Inflammatory macrophage treated with lipopolysaccharide for 1 hour (primary cell): ENCODE measurements at regions not wholly inside any gene's neighbourhood (a gene's known extent, or its start where the extent isn't known, plus 50 kb on each side); places are given as distances from the start of the nearest gene placed in this dataset.
"Not testable (repeated sequence)": the region's sequence is repeated elsewhere in the genome, so short reads cannot be mapped to it uniquely, and the experiment has no call there.

Experiments used
- DNase-seq, 2 donors: peaks; one replicate each; pipeline ENCODE4 v3.0.0-alpha.2; 2020 to 2022

- not testable (repeated sequence) for DNase-seq
Observed at GRCh38 chr14:34381304-34381703, 80.7 kb downstream of the SPTSSA start.

GRCh38 chr14:34380471-34380845, 81.6 kb downstream of the SPTSSA start:
- DNase-seq: no peak

- no peak for DNase-seq
Observed at GRCh38 chr14:34379816-34380470, 82.1 kb downstream of the SPTSSA start.

- DNase-seq: no peak
Observed at GRCh38 chr14:34376649-34377267, 85.3 kb downstream of the SPTSSA start.

GRCh38 chr14:34374998-34375740, 86.9 kb downstream of the SPTSSA start:
- peak; percentile 68 to 85 for DNase-seq

- peak in 1 of 2 donors; percentile 50 for DNase-seq
Observed at GRCh38 chr14:34373191-34373590, 88.8 kb downstream of the SPTSSA start.

- no peak for DNase-seq
Observed at GRCh38 chr14:34372786-34373185, 89.3 kb downstream of the SPTSSA start.

GRCh38 chr14:34369648-34370030, 92.4 kb downstream of the SPTSSA start:
- no peak for DNase-seq

- peak; percentile 60 to 86 for DNase-seq
Observed at GRCh38 chr14:34368971-34369647, 92.9 kb downstream of the SPTSSA start.

- DNase-seq: peak; percentile 89 to 90
Observed at GRCh38 chr14:34368115-34368970, 93.7 kb downstream of the SPTSSA start.

- peak; percentile 39 to 47 for DNase-seq
Observed at GRCh38 chr14:34365309-34365915, 96.6 kb downstream of the SPTSSA start.

GRCh38 chr14:34364201-34364600, 97.8 kb downstream of the SPTSSA start:
- DNase-seq: no peak

GRCh38 chr14:34363733-34364134, 98.3 kb downstream of the SPTSSA start:
- peak in 1 of 2 donors; percentile 48 for DNase-seq

- DNase-seq: no peak
Observed at GRCh38 chr14:34362641-34363251, 99.3 kb downstream of the SPTSSA start.

- peak in 1 of 2 donors; percentile 65 for DNase-seq
Observed at GRCh38 chr14:34361504-34362011, 100.5 kb downstream of the SPTSSA start.

GRCh38 chr14:34359420-34360117, 102.5 kb downstream of the SPTSSA start:
- no peak for DNase-seq

- DNase-seq: peak in 1 of 2 donors; percentile 39
Observed at GRCh38 chr14:34356264-34356654, 105.8 kb downstream of the SPTSSA start.

- DNase-seq: no peak
Observed at GRCh38 chr14:34355584-34356263, 106.3 kb downstream of the SPTSSA start.

GRCh38 chr14:34354556-34354955, 107.5 kb downstream of the SPTSSA start:
- no peak for DNase-seq

- DNase-seq: no peak
Observed at GRCh38 chr14:34350903-34351302, 111.1 kb downstream of the SPTSSA start.
